HG02943 (cell line): ENCODE measurements at regions not wholly inside any gene's neighbourhood (a gene's known extent, or its start where the extent isn't known, plus 50 kb on each side); places are given as distances from the start of the nearest gene placed in this dataset.

Source experiments
- ATAC-seq: cut with Tn5 transposase; IDR thresholded peaks from one replicate; pipeline ENCODE4 v1.9.1; 2021; ENCODE audit warnings: mild to moderate bottlenecking, low read depth, moderate library complexity; ENCODE audit not compliant: unreplicated experiment

- ATAC-seq = no peak
These were observed 1084.9 kb downstream of the BRD1 start for GRCh38 chr22:48742556-48743343.

- ATAC-seq = no peak
These were observed 1085.5 kb downstream of the BRD1 start for GRCh38 chr22:48742191-48742555.

DNA sequence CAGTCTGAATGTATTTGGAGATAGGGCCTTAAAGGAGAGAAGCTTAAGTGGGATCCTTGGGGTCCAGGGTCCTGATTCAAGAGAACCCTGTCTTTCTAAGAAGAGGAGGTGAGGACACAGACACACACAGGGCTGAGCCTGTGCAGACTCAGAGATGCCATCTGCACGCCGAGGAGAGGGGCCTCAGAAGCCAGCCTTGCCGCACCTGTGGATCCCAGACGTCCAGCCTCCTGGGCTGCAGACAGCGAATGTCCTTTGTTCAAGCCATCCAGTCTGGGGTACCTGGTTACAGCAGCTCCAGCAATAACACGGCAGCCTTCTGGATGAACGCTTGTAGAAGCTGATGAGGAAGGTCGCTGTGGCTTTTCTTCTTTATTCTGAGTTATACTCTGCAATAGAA is 1086.1 kb downstream of the BRD1 start:
- no peak for ATAC-seq

- no peak for ATAC-seq
These were observed 1086.8 kb downstream of the BRD1 start for GRCh38 chr22:48740731-48741405.

- no peak for ATAC-seq
These were observed 1087.5 kb downstream of the BRD1 start for GRCh38 chr22:48740086-48740730.

GRCh38 chr22:48739348-48740085 is 1088.2 kb downstream of the BRD1 start:
- no peak for ATAC-seq

GRCh38 chr22:48738204-48738980 is 1089.3 kb downstream of the BRD1 start:
- ATAC-seq = no peak

- ATAC-seq = no peak
These were observed 1090.0 kb downstream of the BRD1 start for GRCh38 chr22:48737461-48738203.

- no peak for ATAC-seq
These were observed 1090.8 kb downstream of the BRD1 start for GRCh38 chr22:48736593-48737460.

DNA sequence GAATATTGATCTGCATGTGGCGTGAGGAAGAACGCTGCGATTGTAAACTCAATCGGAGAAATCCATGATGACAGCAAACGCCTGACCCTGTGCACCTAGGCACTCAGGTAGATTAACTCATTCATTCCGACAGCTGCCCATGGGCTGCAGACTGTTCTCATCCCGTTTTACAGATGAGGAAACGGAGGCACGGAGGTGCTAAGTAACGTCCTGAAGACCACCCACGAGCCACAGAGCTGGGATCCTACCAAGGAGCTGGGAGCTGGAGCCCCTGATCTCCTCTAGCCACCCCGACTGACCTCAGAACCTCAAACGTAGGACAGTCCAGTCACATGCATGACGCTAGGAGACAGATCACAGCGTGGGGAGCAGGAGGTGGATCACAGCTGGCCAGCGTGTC is 1092.7 kb downstream of the BRD1 start:
- no peak for ATAC-seq

GRCh38 chr22:48734359-48734758 is 1093.3 kb downstream of the BRD1 start:
- no peak for ATAC-seq

DNA sequence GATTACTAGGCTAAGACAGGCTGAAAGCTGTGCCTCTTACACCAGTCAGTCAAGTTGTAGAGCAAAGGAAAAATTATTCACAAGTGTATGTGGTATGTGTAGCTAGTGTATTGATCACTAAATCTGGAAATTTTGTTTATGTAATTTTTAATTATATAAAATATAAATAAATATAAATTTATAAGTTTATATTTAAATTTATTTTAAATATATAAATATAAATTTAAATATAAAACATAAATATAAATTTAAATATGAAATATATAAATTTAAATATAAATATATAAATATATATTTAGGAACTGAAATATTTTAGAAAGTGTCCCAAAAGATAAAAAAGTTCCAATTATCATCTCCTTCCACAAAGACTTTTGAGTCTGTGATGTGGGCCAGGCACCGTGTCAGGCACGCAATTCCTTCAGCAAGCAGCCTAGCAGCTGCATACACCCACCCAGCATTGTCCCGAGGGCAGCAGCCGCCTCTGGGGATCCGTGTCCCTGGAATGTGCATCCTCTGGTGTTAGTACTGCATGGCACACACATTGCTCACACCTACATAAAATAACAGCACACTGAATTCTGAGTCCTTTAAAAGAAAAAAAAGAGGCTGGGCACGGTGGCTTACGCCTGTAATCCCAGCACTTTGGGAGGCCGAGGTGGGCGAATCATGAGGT is 1098.0 kb downstream of the BRD1 start:
- no peak for ATAC-seq

DNA sequence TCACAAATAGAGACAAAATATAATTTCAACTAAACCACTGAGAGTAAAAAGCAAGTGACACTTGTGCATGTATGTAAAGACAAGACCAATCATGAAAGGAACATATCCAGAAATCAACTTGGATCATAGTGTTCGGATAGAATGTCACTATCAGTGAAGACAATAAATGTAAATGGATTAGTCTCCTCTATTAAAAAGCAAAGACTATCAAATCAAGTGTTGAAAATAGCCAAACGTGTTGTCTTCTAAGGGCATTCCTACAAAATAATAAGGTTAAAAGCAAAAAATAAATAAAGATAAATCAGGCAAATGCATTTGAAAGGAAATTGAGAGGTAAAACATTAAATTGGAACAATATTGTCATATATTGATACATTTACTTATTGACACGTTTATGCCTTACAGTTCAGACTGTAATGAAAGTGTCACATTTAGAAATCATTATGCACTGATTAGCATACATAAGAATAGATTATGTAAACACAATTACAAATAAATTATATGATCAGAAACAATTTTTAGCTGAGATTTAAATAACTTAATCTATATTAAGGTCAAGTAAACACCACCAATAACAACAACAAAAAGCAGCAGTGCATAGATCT is 1100.1 kb downstream of the BRD1 start:
- no peak for ATAC-seq

GRCh38 chr22:48724899-48725298 is 1102.8 kb downstream of the BRD1 start:
- ATAC-seq = no peak

GRCh38 chr22:48722661-48723060 is 1105.0 kb downstream of the BRD1 start:
- ATAC-seq = no peak

- no peak for ATAC-seq
These were observed 1106.3 kb downstream of the BRD1 start for GRCh38 chr22:48721395-48721669.

DNA sequence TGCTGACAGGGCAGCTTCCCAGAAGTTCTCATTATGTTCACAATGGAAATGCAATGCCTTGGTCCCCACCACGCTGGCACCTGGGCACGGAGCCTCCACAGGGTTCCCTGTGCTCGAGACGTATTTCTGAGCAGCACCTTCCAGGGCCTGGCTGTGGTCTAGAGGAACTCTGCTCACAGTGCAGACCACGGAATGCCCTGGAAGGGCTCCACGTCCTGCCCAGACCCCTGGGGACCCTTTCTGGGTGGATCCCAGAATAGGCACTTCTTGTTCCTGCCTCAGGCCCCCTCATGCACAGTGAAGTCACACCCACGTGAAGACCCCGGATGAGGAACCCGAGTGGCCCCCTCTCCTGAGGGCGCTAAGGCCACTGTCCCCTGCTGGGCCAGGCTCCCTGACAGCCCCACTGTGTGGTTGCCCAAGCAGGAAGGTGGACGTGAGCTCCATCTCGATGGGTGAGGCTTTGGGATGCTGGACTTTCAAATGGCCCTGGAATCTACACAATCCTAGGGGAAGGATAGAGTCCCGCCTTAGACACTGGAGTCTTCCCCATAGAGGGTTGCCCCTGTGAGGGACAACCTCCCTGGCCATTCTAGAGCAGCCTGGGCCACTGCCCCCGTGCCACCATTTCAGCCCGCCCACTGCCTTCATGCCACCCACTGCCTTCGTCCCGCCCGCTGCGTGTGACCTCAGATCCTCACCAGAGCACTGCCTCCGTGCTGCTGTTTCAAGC is 1106.8 kb downstream of the BRD1 start:
- ATAC-seq = no peak
